Esophagus (tissue), 2 donors: ENCODE measurements at regions not wholly inside any gene's neighbourhood (a gene's known extent, or its start where the extent isn't known, plus 50 kb on each side); places are given as distances from the start of the nearest gene placed in this dataset.

ENCODE experiments used
- H3K27ac ChIP-seq, 2 donors: one replicate each; pipeline ENCODE4 v1.5.1; 2013; ENCODE audit warnings: low read depth in 2 of 2, mild to moderate bottlenecking in 2 of 2, inconsistent platforms in 1 of 2, low read length in 1 of 2, moderate library complexity in 1 of 2
- H3K27me3 ChIP-seq, 2 donors: one replicate each; pipeline ENCODE4 v1.6.1; 2013; ENCODE audit warnings: low read length in 2 of 2, control low read depth in 1 of 2, mild to moderate bottlenecking in 1 of 2; ENCODE audit not compliant: insufficient read depth in 2 of 2, control insufficient read depth in 1 of 2
- H3K36me3 ChIP-seq, 2 donors: one replicate each; pipeline ENCODE4 v1.6.1; 2013; ENCODE audit warnings: low read length in 1 of 2; ENCODE audit not compliant: control insufficient read depth in 2 of 2, insufficient read depth in 2 of 2
- H3K4me1 ChIP-seq, 2 donors: one replicate each; pipeline ENCODE4 v1.6.1; 2013; ENCODE audit warnings: low read length in 1 of 2; ENCODE audit not compliant: control insufficient read depth in 2 of 2, insufficient read depth in 2 of 2
- H3K4me3 ChIP-seq, 2 donors: one replicate each; pipeline ENCODE4 v1.5.1; 2013; ENCODE audit warnings: low read length in 2 of 2, mild to moderate bottlenecking in 2 of 2, low read depth in 1 of 2, moderate library complexity in 1 of 2
- H3K9me3 ChIP-seq, 2 donors: one replicate each; pipeline ENCODE4 v1.6.1; 2013; ENCODE audit warnings: mild to moderate bottlenecking in 2 of 2, low read depth in 1 of 2, low read length in 1 of 2, moderate library complexity in 1 of 2; ENCODE audit not compliant: control insufficient read depth in 2 of 2, insufficient read depth in 1 of 2
- WGBS, 2 donors: extraction: QIAGEN DNeasy Blood & Tissue Kit; methylation state at CpG; one replicate each; pipeline ENCODE4 v1.1.7; 2013; 5-methylcytosine and 5-hydroxymethylcytosine counted together
- donor health status: healthy with polysubstance abuse.
- donor health status: Bipolar disorder and iron deficiency.

- no peak overlapping the region for H3K4me3 ChIP-seq
- WGBS, 2 donors = 24 to 27% methylated on average over 2 of the region's 2 CpGs
- H3K36me3 ChIP-seq = no peaks in the 10 kb centered on the region
- no peaks in the 10 kb centered on the region for H3K4me1 ChIP-seq
- no peaks in the 10 kb centered on the region for H3K27me3 ChIP-seq
- H3K9me3 ChIP-seq = no peaks in the 10 kb centered on the region
- no peak overlapping the region for H3K27ac ChIP-seq
Measured at GRCh38 chr11:25928076-25928475, 403.9 kb upstream of the ANO3 start.

- Histone ChIP-seq H3K27ac (no peak overlapping the region), H3K9me3 (peaks cover 0 to under 1% of the 10 kb centered on the region in 2 donors), H3K27me3 (no peaks in the 10 kb centered on the region), H3K4me1 (no peaks in the 10 kb centered on the region), H3K36me3 (no peaks in the 10 kb centered on the region), H3K4me3 (no peak overlapping the region)
- 73 to 74% methylated on average over 1 of the region's 1 CpG for WGBS, 2 donors
Measured at GRCh38 chr11:25938952-25939351, 393.0 kb upstream of the ANO3 start.

- H3K4me1 ChIP-seq = no peaks in the 10 kb centered on the region
- H3K27me3 ChIP-seq = no peaks in the 10 kb centered on the region
- H3K9me3 ChIP-seq = peaks cover 0 to 7% of the 10 kb centered on the region in 2 donors
- H3K36me3 ChIP-seq = no peaks in the 10 kb centered on the region
- no peak overlapping the region for H3K27ac ChIP-seq
- H3K4me3 ChIP-seq = no peak overlapping the region
- WGBS, 2 donors = 75 to 90% methylated on average over 2 of the region's 2 CpGs
Measured at GRCh38 chr11:25939691-25940090, 392.2 kb upstream of the ANO3 start.

- H3K9me3 ChIP-seq = peaks cover 0 to 10% of the 10 kb centered on the region in 2 donors
- WGBS, 2 donors = 51 to 62% methylated on average over 1 of the region's 1 CpG
- H3K4me3 ChIP-seq = no peak overlapping the region
- H3K36me3 ChIP-seq = no peaks in the 10 kb centered on the region
- no peak overlapping the region for H3K27ac ChIP-seq
- no peaks in the 10 kb centered on the region for H3K27me3 ChIP-seq
- H3K4me1 ChIP-seq = no peaks in the 10 kb centered on the region
Measured at GRCh38 chr11:25941353-25941752, 390.6 kb upstream of the ANO3 start.

- no peak overlapping the region for H3K4me3 ChIP-seq
- H3K36me3 ChIP-seq = no peaks in the 10 kb centered on the region
- H3K4me1 ChIP-seq = no peaks in the 10 kb centered on the region
- H3K9me3 ChIP-seq = peaks cover 0 to 10% of the 10 kb centered on the region in 2 donors
- 88 to 89% methylated on average over 6 of the region's 6 CpGs for WGBS, 2 donors
- H3K27ac ChIP-seq = no peak overlapping the region
- no peaks in the 10 kb centered on the region for H3K27me3 ChIP-seq
Measured at GRCh38 chr11:25943031-25943430, 388.9 kb upstream of the ANO3 start.

GRCh38 chr11:25943777-25944661 is 387.9 kb upstream of the ANO3 start:
- 81 to 87% methylated on average over 17 of the region's 17 CpGs for WGBS, 2 donors
- no peak overlapping the region for H3K27ac ChIP-seq
- H3K36me3 ChIP-seq = no peaks in the 10 kb centered on the region
- H3K9me3 ChIP-seq = peaks cover 0 to 10% of the 10 kb centered on the region in 2 donors
- H3K4me3 ChIP-seq = no peak overlapping the region
- H3K27me3 ChIP-seq = no peaks in the 10 kb centered on the region
- H3K4me1 ChIP-seq = no peaks in the 10 kb centered on the region

- H3K4me3 ChIP-seq = no peak overlapping the region
- 71 to 76% methylated on average over 2 of the region's 2 CpGs for WGBS, 2 donors
- H3K36me3 ChIP-seq = no peaks in the 10 kb centered on the region
- no peaks in the 10 kb centered on the region for H3K4me1 ChIP-seq
- no peak overlapping the region for H3K27ac ChIP-seq
- peaks cover 0 to 1% of the 10 kb centered on the region in 2 donors for H3K9me3 ChIP-seq
- H3K27me3 ChIP-seq = no peaks in the 10 kb centered on the region
Measured at GRCh38 chr11:25949918-25950317, 382.0 kb upstream of the ANO3 start.

- no peaks in the 10 kb centered on the region for H3K36me3 ChIP-seq
- WGBS, 2 donors = 63 to 87% methylated on average over 3 of the region's 3 CpGs
- no peaks in the 10 kb centered on the region for H3K4me1 ChIP-seq
- no peaks in the 10 kb centered on the region for H3K27me3 ChIP-seq
- no peaks in the 10 kb centered on the region for H3K9me3 ChIP-seq
- no peak overlapping the region for H3K4me3 ChIP-seq
- no peak overlapping the region for H3K27ac ChIP-seq
Measured at GRCh38 chr11:25953006-25953405, 378.9 kb upstream of the ANO3 start.

GRCh38 chr11:25958045-25958444 is 373.9 kb upstream of the ANO3 start:
- Histone ChIP-seq H3K4me1 (no peaks in the 10 kb centered on the region), H3K4me3 (no peak overlapping the region), H3K36me3 (no peaks in the 10 kb centered on the region), H3K9me3 (no peaks in the 10 kb centered on the region), H3K27ac (no peak overlapping the region), H3K27me3 (no peaks in the 10 kb centered on the region)
- 74 to 76% methylated on average over 4 of the region's 4 CpGs for WGBS, 2 donors

GRCh38 chr11:25961539-25961938 is 370.4 kb upstream of the ANO3 start:
- Histone ChIP-seq H3K27me3 (no peaks in the 10 kb centered on the region), H3K4me1 (no peaks in the 10 kb centered on the region), H3K4me3 (no peak overlapping the region), H3K27ac (no peak overlapping the region), H3K36me3 (no peaks in the 10 kb centered on the region), H3K9me3 (no peaks in the 10 kb centered on the region)
- 56 to 65% methylated on average over 4 of the region's 4 CpGs for WGBS, 2 donors
